Mucosa of descending colon (tissue), 3 donors: ENCODE measurements at regions not wholly inside any gene's neighbourhood (a gene's known extent, or its start where the extent isn't known, plus 50 kb on each side); places are given as distances from the start of the nearest gene placed in this dataset.

Source experiments
- ATAC-seq: fragments of 200-7000 bp; cut with Tn5 transposase; one replicate; pipeline ENCODE4 v1.9.1; 2020; ENCODE audit warnings: mild to moderate bottlenecking, moderate library complexity
- DNase-seq, 3 donors: peaks; one replicate each; pipeline ENCODE4 v3.0.0-alpha.2; 2020
- H3K36me3 ChIP-seq: fragments of 200-600 bp; one replicate; pipeline ENCODE4 v1.8.0; 2021; ENCODE audit warnings: low read depth, mild to moderate bottlenecking
- H3K4me1 ChIP-seq: fragments of 200-600 bp; one replicate; pipeline ENCODE4 v1.8.0; 2021; ENCODE audit warnings: low read depth, mild to moderate bottlenecking
- H3K4me3 ChIP-seq: fragments of 200-600 bp; one replicate; pipeline ENCODE4 v1.8.0; 2021; ENCODE audit warnings: mild to moderate bottlenecking
- H3K9me3 ChIP-seq: fragments of 200-600 bp; one replicate; pipeline ENCODE4 v1.8.0; 2021; ENCODE audit warnings: mild to moderate bottlenecking
- CTCF ChIP-seq: fragments of 200-600 bp; IDR thresholded peaks from one replicate; pipeline ENCODE4 v1.8.0; 2022; ENCODE audit warnings: antibody characterized with exemption, mild to moderate bottlenecking
- intact Hi-C, 2 donors: fragments of 100-400 bp; cut with DNase I in 1 of 2; cut with micrococcal nuclease in 1 of 2; formaldehyde crosslinking; loops; one replicate each; pipeline versions ENCODE4 v1.11.0 to v1.11.1; 2022; cut with DNase I, micrococcal nuclease
- donor health status: DM: no; HTN: no; CAD: no; lungs with moderate emphysema.
- donor health status: DM: no; HTN: no; CAD: no.
- donor health status: DM: no; HTN: yes; CAD: no.

- no peak for TF ChIP-seq CTCF
- DNase-seq = no peak
- no peak for ATAC-seq
- H3K4me3 ChIP-seq = no peak overlapping the region
- no peaks in the 10 kb centered on the region for H3K9me3 ChIP-seq
- H3K36me3 ChIP-seq = no peaks in the 10 kb centered on the region
- no peaks in the 10 kb centered on the region for H3K4me1 ChIP-seq
- intact Hi-C loops = no loop called here
Measured at GRCh38 chr3:101939361-101940049, 90.2 kb downstream of the NFKBIZ start.

- Histone ChIP-seq H3K36me3 (no peaks in the 10 kb centered on the region), H3K9me3 (no peaks in the 10 kb centered on the region), H3K4me3 (no peak overlapping the region), H3K4me1 (no peaks in the 10 kb centered on the region)
- peak in 1 of 3 donors; percentile 58 for DNase-seq
- TF ChIP-seq CTCF = no peak
- ATAC-seq = peak; percentile 44
- intact Hi-C loops = no loop called here
Measured at GRCh38 chr3:101940521-101941317, 91.4 kb downstream of the NFKBIZ start.

- no peaks in the 10 kb centered on the region for H3K9me3 ChIP-seq
- no peak for TF ChIP-seq CTCF
- no peaks in the 10 kb centered on the region for H3K36me3 ChIP-seq
- intact Hi-C loops = no loop called here
- no peak overlapping the region for H3K4me3 ChIP-seq
- no peak for DNase-seq
- no peaks in the 10 kb centered on the region for H3K4me1 ChIP-seq
- no peak for ATAC-seq
Measured at GRCh38 chr3:101941318-101942040, 92.2 kb downstream of the NFKBIZ start.

- H3K9me3 ChIP-seq = no peaks in the 10 kb centered on the region
- ATAC-seq = no peak
- TF ChIP-seq CTCF = no peak
- intact Hi-C loops = no loop called here
- no peak overlapping the region for H3K4me3 ChIP-seq
- no peaks in the 10 kb centered on the region for H3K4me1 ChIP-seq
- DNase-seq = no peak
- H3K36me3 ChIP-seq = no peaks in the 10 kb centered on the region
Measured at GRCh38 chr3:101942356-101942755, 93.0 kb downstream of the NFKBIZ start.

- no peaks in the 10 kb centered on the region for H3K9me3 ChIP-seq
- intact Hi-C loops = no loop called here
- ATAC-seq (no peak), DNase-seq (no peak)
- TF ChIP-seq CTCF = no peak
- no peaks in the 10 kb centered on the region for H3K36me3 ChIP-seq
- no peak overlapping the region for H3K4me3 ChIP-seq
- no peaks in the 10 kb centered on the region for H3K4me1 ChIP-seq
Measured at GRCh38 chr3:101943029-101943428, 93.7 kb downstream of the NFKBIZ start.
